GM19099 (cell line): ENCODE measurements at regions not wholly inside any gene's neighbourhood (a gene's known extent, or its start where the extent isn't known, plus 50 kb on each side); places are given as distances from the start of the nearest gene placed in this dataset.

Experiments
- POLR2A ChIP-seq: IDR thresholded peaks from 3 replicates; pipeline ENCODE4 v1.6.1; 2011; ENCODE audit warnings: low read depth; ENCODE audit not compliant: insufficient read length; ENCODE audit errors: extremely low read depth

- no peak for TF ChIP-seq POLR2A
Measured at GRCh38 chr11:27230192-27230572, 132.8 kb downstream of the CCDC34 start.

DNA sequence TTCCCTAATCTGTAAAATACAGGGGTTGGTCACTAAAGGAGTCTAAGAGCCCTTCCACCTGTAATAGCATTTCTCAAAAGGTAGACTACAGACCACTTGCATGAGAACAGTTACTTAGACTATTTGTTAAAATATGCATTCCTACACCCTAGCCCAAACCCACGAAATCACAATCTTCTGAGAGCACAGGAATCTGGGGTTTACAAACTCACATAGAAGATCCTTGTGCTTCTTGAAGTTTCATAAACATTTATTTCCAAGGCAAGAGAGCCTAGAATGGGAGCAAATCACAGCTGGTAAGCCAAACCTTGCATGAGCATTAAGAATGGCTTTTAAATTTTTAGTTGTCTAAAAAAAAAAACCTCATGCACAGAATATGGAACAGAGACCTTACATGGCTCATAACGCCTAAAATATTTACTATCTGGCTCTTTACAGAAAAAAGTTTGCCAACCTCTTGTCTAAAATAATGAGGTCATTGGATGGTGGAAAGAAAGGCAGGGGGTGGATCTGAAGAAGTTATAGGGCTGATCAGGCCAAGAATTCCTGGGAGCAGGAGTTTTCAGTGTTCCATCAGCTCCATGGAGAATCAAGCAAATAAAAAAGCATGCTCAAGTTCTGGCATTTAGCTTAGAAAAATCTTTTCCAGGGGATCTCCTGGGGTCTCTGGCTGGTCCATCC is 133.4 kb downstream of the CCDC34 start:
- TF ChIP-seq POLR2A, result no peak

GRCh38 chr11:27228906-27229290 is 134.1 kb downstream of the CCDC34 start:
- TF ChIP-seq POLR2A, result no peak

DNA sequence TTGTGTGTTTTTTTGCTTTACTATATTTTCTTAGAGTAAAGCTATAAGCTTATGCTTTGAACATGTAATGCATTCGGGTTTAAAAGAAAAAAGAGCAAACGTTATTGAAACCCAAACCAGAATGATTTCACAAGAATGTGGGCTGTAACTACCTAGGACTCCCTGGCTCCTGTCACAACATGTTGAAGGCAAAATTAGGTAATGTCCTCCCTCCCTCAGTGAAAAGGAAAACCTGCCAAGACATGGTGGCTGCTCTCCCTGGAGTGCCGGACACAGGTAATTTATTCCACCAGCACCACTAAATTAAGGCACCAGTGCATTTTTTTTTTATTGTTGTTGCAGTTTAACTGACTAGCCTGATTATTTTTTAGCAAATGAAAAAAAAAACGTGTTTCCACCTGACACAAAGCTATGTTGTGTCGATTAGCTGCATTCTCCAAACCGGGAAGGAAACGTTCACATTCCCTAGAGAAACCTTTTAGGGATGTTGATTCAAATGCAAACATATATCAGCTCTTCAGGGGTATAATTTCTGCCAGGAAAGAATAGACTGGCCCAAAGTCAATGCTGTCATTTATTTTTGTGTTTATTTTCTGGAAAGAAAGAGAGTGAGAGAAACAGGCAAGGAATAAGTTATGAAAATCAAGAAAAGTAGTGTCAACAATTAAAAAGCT is 134.6 kb downstream of the CCDC34 start:
- TF ChIP-seq POLR2A, result no peak

DNA sequence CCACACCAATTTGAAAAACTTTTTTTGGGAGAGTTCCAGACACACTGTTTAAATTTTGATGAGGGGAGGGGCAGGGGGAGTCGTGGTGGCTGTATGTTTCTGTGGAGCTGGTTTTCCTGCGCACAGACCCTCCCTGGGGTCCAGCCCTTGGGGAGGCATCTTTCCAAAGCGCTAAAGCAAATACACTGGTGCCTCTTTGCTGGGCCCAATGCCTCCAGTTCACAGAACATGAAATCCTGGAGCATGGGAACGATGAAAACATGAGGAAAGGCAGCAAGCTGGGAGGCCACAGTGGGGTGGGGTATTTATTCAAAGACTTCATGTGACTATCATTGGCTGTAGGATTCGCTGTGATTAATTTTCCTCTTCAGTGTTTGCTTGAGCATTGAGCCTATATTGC is 135.3 kb downstream of the CCDC34 start:
- TF ChIP-seq POLR2A, result no peak

GRCh38 chr11:27218421-27219038 is 144.5 kb downstream of the CCDC34 start:
- TF ChIP-seq POLR2A, result no peak

DNA sequence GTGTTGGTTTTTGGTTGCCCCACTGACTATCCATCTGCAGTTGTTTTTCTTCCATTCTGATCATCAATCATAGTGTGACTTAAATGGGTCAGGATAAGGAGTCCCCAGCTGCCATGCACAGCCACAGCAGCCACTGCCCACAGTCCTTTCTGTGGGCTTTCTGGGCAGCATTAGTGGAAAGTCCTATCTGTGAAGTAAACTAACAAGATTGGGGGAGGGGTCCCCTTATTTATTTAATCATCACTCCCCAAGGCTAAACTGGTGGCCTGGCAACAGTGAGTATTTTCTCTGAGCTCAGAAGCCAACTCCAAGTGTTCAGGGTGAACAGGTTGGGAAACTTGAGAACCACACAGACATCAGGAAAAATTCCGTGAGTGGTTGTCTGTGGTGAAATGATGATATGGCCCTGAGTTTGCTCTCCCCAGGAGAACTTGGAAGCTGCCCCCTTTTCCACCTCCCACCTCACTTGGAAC is 145.0 kb downstream of the CCDC34 start:
- TF ChIP-seq POLR2A, result no peak

- TF ChIP-seq POLR2A, result no peak
Measured at GRCh38 chr11:27217496-27217895, 145.5 kb downstream of the CCDC34 start.

GRCh38 chr11:27216270-27217149 is 146.5 kb downstream of the CCDC34 start:
- no peak for TF ChIP-seq POLR2A

- no peak for TF ChIP-seq POLR2A
Measured at GRCh38 chr11:27215471-27216269, 147.3 kb downstream of the CCDC34 start.

GRCh38 chr11:27214713-27215112 is 148.3 kb downstream of the CCDC34 start:
- no peak for TF ChIP-seq POLR2A

- no peak for TF ChIP-seq POLR2A
Measured at GRCh38 chr11:27213232-27213660, 149.8 kb downstream of the CCDC34 start.

DNA sequence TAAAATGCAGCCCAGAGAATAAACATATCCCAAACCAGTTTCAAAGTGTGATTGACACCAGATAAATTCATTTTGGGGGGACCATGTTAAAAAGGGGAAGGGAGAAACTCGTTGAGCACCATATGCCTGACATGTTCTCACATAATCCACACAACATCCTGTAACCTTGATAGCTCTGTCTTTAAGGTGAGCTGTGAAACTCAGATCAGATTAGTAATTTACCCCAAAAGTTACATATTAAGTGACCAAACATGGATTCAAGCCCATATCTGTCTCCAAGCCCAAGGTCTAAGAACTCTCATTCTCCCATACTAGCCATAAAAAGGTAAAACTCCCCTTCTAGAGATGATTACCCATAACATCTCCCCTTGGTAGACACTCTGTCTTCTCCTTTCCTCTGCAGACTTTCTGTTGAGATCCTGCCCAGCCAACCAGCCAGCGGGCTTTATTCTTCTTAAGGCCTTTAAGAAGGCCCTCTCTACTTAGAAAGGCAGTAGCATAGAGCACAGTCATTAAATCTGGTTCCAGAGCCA is 150.7 kb downstream of the CCDC34 start:
- no peak for TF ChIP-seq POLR2A
